ENCODE measurements at regions not wholly inside any gene's neighbourhood (a gene's known extent, or its start where the extent isn't known, plus 50 kb on each side); places are given as distances from the start of the nearest gene placed in this dataset.

DNA sequence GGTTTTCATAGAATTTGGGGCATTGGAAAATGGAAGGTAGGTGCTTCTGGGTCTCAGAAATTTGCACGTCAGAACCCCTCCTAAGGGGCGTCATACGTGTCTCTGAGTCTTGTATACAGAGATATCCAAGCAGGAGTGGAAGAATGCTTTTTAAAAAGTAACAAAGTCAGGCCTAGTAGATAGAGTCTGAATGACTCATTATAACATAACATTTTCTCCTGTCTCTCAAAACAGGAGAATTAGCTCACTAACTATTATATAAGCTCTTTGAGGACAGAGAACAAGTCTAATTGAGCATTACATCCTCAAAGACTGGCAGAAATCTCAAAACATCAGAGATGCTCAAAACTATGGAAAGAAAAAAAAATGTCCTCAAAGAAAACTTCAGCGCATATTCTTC, 86.1 kb upstream of the CCL2 start:
- no peak for TF ChIP-seq YY1 (IDR thresholded peaks at IDR 0.05; ENCODE audit: insufficient read depth, insufficient read length)
- no peak for TF ChIP-seq SUZ12 (IDR thresholded peaks at IDR 0.05; ENCODE audit: extremely low read depth, insufficient read depth, insufficient read length)
- TF ChIP-seq ZNF274 (IDR thresholded peaks at IDR 0.05; ENCODE audit: low read depth, low read length), result no peak
